Lung (tissue), 11 donors: ENCODE measurements at regions not wholly inside any gene's neighbourhood (a gene's known extent, or its start where the extent isn't known, plus 50 kb on each side); places are given as distances from the start of the nearest gene placed in this dataset.

Experiments used
- ATAC-seq: fragments of 200-7000 bp; cut with Tn5 transposase; one replicate; pipeline ENCODE4 v1.9.1; 2020; ENCODE audit warnings: moderate number of reproducible peaks; ENCODE audit not compliant: insufficient read depth, low FRiP score
- DNase-seq, 3 donors: peaks; one replicate each; pipeline ENCODE4 v3.0.0-alpha.2; 2013 to 2017
- H3K27ac ChIP-seq, 2 donors: one replicate each; pipeline ENCODE4 v1.5.1; 2013; ENCODE audit warnings: mild to moderate bottlenecking in 2 of 2, moderate library complexity in 2 of 2, control low read depth in 1 of 2, inconsistent platforms in 1 of 2, low read depth in 1 of 2, low read length in 1 of 2
- H3K27me3 ChIP-seq, 3 donors: one replicate each; pipeline ENCODE4 v1.5.1; 2013; ENCODE audit warnings: low read length in 2 of 3; ENCODE audit not compliant: control insufficient read depth in 3 of 3, insufficient read depth in 3 of 3
- H3K36me3 ChIP-seq, 4 donors: one replicate each; pipeline ENCODE4 v1.5.1; 2013; ENCODE audit warnings: low read length in 4 of 4, mild to moderate bottlenecking in 1 of 4, moderate library complexity in 1 of 4; ENCODE audit not compliant: control insufficient read depth in 4 of 4, insufficient read depth in 4 of 4
- H3K4me1 ChIP-seq, 5 donors: one replicate each; pipeline ENCODE4 v1.5.1; 2013; ENCODE audit warnings: low read length in 5 of 5, mild to moderate bottlenecking in 2 of 5, moderate library complexity in 1 of 5; ENCODE audit not compliant: control insufficient read depth in 5 of 5, insufficient read depth in 5 of 5
- H3K4me3 ChIP-seq: one replicate; pipeline ENCODE4 v1.5.1; 2013; ENCODE audit warnings: mild to moderate bottlenecking, control low read depth, moderate library complexity
- H3K9ac ChIP-seq, 2 donors: one replicate each; pipeline ENCODE4 v1.5.1; 2013; ENCODE audit warnings: low read length in 2 of 2, control low read depth in 1 of 2; ENCODE audit not compliant: insufficient read depth in 1 of 2
- H3K9me3 ChIP-seq, 4 donors: one replicate each; pipeline ENCODE4 v1.5.1; 2013; ENCODE audit warnings: low read length in 3 of 4, mild to moderate bottlenecking in 1 of 4, moderate library complexity in 1 of 4; ENCODE audit not compliant: control insufficient read depth in 4 of 4, insufficient read depth in 3 of 4
- WGBS, 2 donors: extraction: QIAGEN DNeasy Blood & Tissue Kit; methylation state at CpG; one replicate each; pipeline ENCODE4 v1.1.7; 2013; 5-methylcytosine and 5-hydroxymethylcytosine counted together
- TF ChIP-seq, protein P1 (sequence below): IDR thresholded peaks from 2 replicates; pipeline ENCODE4 v1.5.1; 2012; ENCODE audit warnings: mild to moderate bottlenecking; ENCODE audit errors: control extremely low read depth, extremely low read depth
- donor health status: control.
- donor health status: control.
- donor health status: Bipolar disorder and iron deficiency.
- donor health status: healthy.
- donor health status: DM: yes; HTN: yes; CAD: no.

DNA sequence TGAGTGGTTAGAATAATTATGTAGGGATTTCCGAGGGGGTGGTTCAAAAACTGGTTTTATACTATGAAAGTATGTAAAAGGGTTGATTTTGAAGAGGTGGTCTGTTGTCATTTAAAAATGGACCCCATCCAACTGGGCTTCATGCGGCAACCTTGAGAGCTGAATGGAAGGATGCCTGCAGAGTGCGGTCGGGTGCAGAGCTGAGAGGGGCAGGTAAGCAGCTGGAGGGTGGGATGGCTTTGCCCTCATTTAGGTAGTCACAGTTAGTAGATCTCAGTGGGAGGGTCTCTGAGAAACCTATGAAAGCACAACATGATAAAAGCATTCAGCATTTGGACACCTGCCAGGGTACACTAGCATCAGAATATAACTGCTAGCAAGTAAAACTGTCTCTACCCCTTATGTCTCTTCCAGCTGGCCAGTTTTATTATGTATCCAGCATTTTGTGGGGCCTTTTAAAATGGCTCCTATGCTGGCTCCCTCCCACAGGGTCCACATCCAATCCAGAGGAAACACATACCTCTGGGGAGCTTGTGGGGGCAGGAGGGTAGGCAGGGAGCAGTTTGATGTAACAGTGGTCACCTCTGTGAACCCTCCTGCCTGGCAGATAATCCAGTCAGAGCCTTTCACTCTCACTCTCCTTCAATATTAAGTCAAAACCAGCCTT is 75.9 kb upstream of the MAGI2 start:
- ATAC-seq (no peak), DNase-seq (peak in 2 of 3 donors; percentile 18 to 39)
- Histone ChIP-seq H3K27me3 (no peaks in the 10 kb centered on the region), H3K4me1 (no peaks in the 10 kb centered on the region), H3K9ac (no peak overlapping the region), H3K9me3 (no peaks in the 10 kb centered on the region), H3K36me3 (no peaks in the 10 kb centered on the region), H3K27ac (no peak overlapping the region), H3K4me3 (no peak overlapping the region)
- TF ChIP-seq, protein P1, sequence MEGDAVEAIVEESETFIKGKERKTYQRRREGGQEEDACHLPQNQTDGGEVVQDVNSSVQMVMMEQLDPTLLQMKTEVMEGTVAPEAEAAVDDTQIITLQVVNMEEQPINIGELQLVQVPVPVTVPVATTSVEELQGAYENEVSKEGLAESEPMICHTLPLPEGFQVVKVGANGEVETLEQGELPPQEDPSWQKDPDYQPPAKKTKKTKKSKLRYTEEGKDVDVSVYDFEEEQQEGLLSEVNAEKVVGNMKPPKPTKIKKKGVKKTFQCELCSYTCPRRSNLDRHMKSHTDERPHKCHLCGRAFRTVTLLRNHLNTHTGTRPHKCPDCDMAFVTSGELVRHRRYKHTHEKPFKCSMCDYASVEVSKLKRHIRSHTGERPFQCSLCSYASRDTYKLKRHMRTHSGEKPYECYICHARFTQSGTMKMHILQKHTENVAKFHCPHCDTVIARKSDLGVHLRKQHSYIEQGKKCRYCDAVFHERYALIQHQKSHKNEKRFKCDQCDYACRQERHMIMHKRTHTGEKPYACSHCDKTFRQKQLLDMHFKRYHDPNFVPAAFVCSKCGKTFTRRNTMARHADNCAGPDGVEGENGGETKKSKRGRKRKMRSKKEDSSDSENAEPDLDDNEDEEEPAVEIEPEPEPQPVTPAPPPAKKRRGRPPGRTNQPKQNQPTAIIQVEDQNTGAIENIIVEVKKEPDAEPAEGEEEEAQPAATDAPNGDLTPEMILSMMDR: no peak
- 96 to 99% methylated on average over 4 of the region's 4 CpGs for WGBS, 2 donors

DNA sequence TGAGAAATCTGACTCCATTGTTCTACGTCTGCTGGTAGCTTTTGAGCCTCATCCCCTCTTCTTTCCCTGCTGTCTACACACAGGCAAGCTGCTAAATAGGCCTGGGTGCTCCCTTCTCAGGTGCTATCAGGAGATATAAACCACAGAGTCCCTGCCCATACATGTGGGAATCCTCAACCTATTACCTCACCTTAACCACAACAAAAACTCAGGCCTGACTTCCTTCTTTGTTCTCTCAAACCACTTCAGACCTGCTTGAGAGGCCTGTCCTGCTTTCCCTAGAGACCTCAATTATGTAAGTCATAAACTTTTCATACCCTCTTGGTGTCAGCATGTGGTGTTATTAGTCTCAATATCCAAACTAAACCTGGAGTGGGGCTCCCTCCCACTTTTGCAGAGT is 75.0 kb upstream of the MAGI2 start:
- H3K27ac ChIP-seq: no peak overlapping the region
- H3K9ac ChIP-seq: no peak overlapping the region
- TF ChIP-seq, protein P1: no peak
- 74 to 75% methylated on average over 1 of the region's 1 CpG for WGBS, 2 donors
- ATAC-seq: peak; percentile 41
- no peaks in the 10 kb centered on the region for H3K27me3 ChIP-seq
- H3K36me3 ChIP-seq: no peaks in the 10 kb centered on the region
- no peak for DNase-seq
- H3K4me3 ChIP-seq: no peak overlapping the region
- no peaks in the 10 kb centered on the region for H3K9me3 ChIP-seq
- H3K4me1 ChIP-seq: no peaks in the 10 kb centered on the region

DNA sequence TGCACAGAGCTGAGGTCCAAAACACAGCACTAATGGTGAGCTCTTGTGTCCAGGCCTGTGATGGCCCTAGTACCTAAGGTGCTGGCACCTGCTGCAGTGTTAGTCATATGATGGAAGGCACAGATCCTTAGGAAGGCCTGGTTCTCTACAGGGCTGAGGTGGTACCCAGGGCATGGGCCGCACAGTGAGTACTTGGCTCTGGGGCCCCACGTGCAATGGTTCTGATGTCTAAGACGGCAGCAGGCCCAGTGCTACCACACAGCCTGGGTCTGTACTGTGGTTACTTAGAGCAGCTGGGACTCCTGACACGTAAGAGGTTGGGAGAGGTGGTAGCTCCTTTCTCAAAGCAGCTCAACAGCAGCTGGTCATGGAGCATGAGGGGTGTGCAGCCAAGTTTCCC is 70.6 kb upstream of the MAGI2 start:
- Histone ChIP-seq H3K4me3 (no peak overlapping the region), H3K4me1 (no peaks in the 10 kb centered on the region), H3K9me3 (no peaks in the 10 kb centered on the region), H3K36me3 (no peaks in the 10 kb centered on the region), H3K27ac (no peak overlapping the region), H3K27me3 (no peaks in the 10 kb centered on the region), H3K9ac (no peak overlapping the region)
- TF ChIP-seq, protein P1: no peak
- ATAC-seq (no peak), DNase-seq (no peak)
- 91 to 93% methylated on average over 4 of the region's 4 CpGs for WGBS, 2 donors

DNA sequence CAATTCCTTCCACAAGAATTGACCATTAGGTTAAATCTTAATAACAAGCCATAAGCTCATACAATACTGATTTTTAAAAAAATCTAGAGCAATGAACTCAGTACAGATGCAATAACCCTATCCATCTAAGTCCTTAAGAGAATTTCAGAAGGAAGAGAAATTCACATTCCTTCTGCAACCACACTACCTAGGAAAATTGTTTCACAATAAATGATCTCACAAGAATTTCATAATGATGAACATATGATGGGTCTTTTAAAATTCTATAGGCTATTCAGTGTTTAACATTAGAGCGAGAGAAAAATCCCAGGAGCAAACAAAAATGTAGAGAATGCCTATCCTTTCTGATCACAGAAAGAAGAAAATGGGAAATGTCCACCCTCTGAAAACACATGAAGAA is 70.0 kb upstream of the MAGI2 start:
- H3K27me3 ChIP-seq: no peaks in the 10 kb centered on the region
- 85 to 88% methylated on average over 1 of the region's 1 CpG for WGBS, 2 donors
- H3K4me3 ChIP-seq: no peak overlapping the region
- TF ChIP-seq, protein P1: no peak
- DNase-seq: no peak
- no peaks in the 10 kb centered on the region for H3K36me3 ChIP-seq
- no peak for ATAC-seq
- no peak overlapping the region for H3K27ac ChIP-seq
- no peak overlapping the region for H3K9ac ChIP-seq
- H3K9me3 ChIP-seq: no peaks in the 10 kb centered on the region
- H3K4me1 ChIP-seq: no peaks in the 10 kb centered on the region
